SK-N-SH (cell line): ENCODE measurements at regions not wholly inside any gene's neighbourhood (a gene's known extent, or its start where the extent isn't known, plus 50 kb on each side); places are given as distances from the start of the nearest gene placed in this dataset.
A peak's percentile ranks its signal among the peaks of the same experiment; 100 is the strongest.

Experiments used
- CTCF ChIA-PET: fragments of 300-600, 350-600 bp; formaldehyde crosslinking; extraction: SDS; loops from one replicate; lab custom pipeline; 2021; lab: Yijun Ruan, JAX
- POLR2A ChIA-PET: fragments of 350-600 bp; sonication (Branson Sonifier 250); formaldehyde crosslinking; extraction: SDS; loops from one replicate; lab custom pipeline; 2020; ENCODE audit warnings: antibody characterized with exemption, inconsistent platforms; lab: Yijun Ruan, JAX
- DNase-seq: peaks from one replicate; pipeline ENCODE4 v3.0.0; 2012
- H2AFZ ChIP-seq: fragments of 200-600 bp; sonication (generic); 2 replicates; pipeline ENCODE4 v1.8.1; 2016; ENCODE audit warnings: antibody characterized with exemption, mild to moderate bottlenecking, low read depth
- H3F3A ChIP-seq: fragments of 200-600 bp; sonication (generic); replicated peaks from 2 replicates; pipeline ENCODE3; 2016; ENCODE audit warnings: antibody characterized with exemption, mild to moderate bottlenecking; ENCODE audit not compliant: insufficient read depth
- H3K27ac ChIP-seq, 2 experiments: fragments of 200-500 bp in 1 of 2; fragments of 200-600 bp in 1 of 2; sonication (Bioruptor generic) in 1 of 2; sonication (generic), shearing (Covaris generic) in 1 of 2; 2 replicates each; pipeline versions ENCODE4 v1.5.1 to v1.6.1; 2014 to 2016; ENCODE audit warnings: low read depth in 2 of 2, inconsistent platforms in 1 of 2, low read length in 1 of 2, mild to moderate bottlenecking in 1 of 2, mixed read lengths in 1 of 2
- H3K27me3 ChIP-seq: fragments of 200-600 bp; sonication (generic), shearing (Covaris generic); 2 replicates; pipeline ENCODE4 v1.6.1; 2016; ENCODE audit warnings: mixed run types; ENCODE audit not compliant: insufficient read depth
- H3K36me3 ChIP-seq, 2 experiments: fragments of 200-500 bp in 1 of 2; fragments of 200-600 bp in 1 of 2; sonication (Bioruptor generic) in 1 of 2; sonication (generic) in 1 of 2; replicated peaks in 1 of 2; 2 replicates each; pipeline versions ENCODE3 to v1.5.1; 2014 to 2016; ENCODE audit warnings: low read length in 1 of 2, mild to moderate bottlenecking in 1 of 2; ENCODE audit not compliant: insufficient read depth in 2 of 2, control insufficient read depth in 1 of 2
- H3K4me1 ChIP-seq, 2 experiments: fragments of 200-500 bp in 1 of 2; fragments of 200-600 bp in 1 of 2; sonication (Bioruptor generic) in 1 of 2; sonication (generic), shearing (Covaris generic) in 1 of 2; 2 replicates each; pipeline versions ENCODE4 v1.5.1 to v1.6.1; 2014 to 2016; ENCODE audit warnings: low read depth in 1 of 2, low read length in 1 of 2, mixed run types in 1 of 2; ENCODE audit not compliant: insufficient read depth in 2 of 2, control insufficient read depth in 1 of 2
- H3K4me2 ChIP-seq: fragments of 200-600 bp; sonication (generic), shearing (Covaris generic); 2 replicates; pipeline ENCODE4 v1.6.1; 2017; ENCODE audit warnings: mixed run types
- H3K4me3 ChIP-seq, 2 experiments: fragments of 200-500 bp in 1 of 2; fragments of 200-600 bp in 1 of 2; sonication (Bioruptor generic) in 1 of 2; sonication (generic), shearing (Covaris generic) in 1 of 2; 2 replicates each; pipeline versions ENCODE4 v1.5.1 to v1.8.1; 2014 to 2016; ENCODE audit warnings: low read depth in 2 of 2, inconsistent platforms in 1 of 2, low read length in 1 of 2, mild to moderate bottlenecking in 1 of 2, mixed read lengths in 1 of 2, moderate library complexity in 1 of 2
- H3K79me2 ChIP-seq: fragments of 200-600 bp; sonication (generic); 2 replicates; pipeline ENCODE4 v1.8.1; 2017; ENCODE audit warnings: mild to moderate bottlenecking; ENCODE audit not compliant: insufficient read depth
- H3K9ac ChIP-seq: fragments of 200-600 bp; sonication (generic); 2 replicates; pipeline ENCODE4 v1.6.1; 2017; ENCODE audit warnings: mixed run types
- H3K9me2 ChIP-seq: fragments of 200-600 bp; sonication (generic); 2 replicates; pipeline ENCODE4 v1.6.1; 2017; ENCODE audit warnings: mixed run types
- H3K9me3 ChIP-seq: fragments of 200-600 bp; sonication (generic); 2 replicates; pipeline ENCODE4 v1.6.1; 2017; ENCODE audit warnings: mixed run types, mild to moderate bottlenecking, moderate library complexity
- H4K20me1 ChIP-seq: fragments of 200-600 bp; sonication (generic); 2 replicates; pipeline ENCODE4 v1.6.1; 2017; ENCODE audit warnings: mild to moderate bottlenecking, mixed run types; ENCODE audit not compliant: insufficient read depth
- CTCF ChIP-seq: fragments of 200-600 bp; sonication (generic); IDR thresholded peaks from 2 replicates; pipeline ENCODE4 v1.6.1; 2017; ENCODE audit warnings: antibody characterized with exemption, mild to moderate bottlenecking, moderate library complexity
- EP300 ChIP-seq, 2 experiments: IDR thresholded peaks; 2 replicates each; pipeline versions ENCODE4 v1.4.0 to v1.6.1; 2012; ENCODE audit warnings: borderline replicate concordance in 1 of 2, low read depth in 1 of 2, low read length in 1 of 2
- EZH2phosphoT487 ChIP-seq: fragments of 200-600 bp; sonication (generic); IDR thresholded peaks from 2 replicates; pipeline ENCODE4 v1.6.1; 2017; ENCODE audit warnings: low read depth, mixed run types, mild to moderate bottlenecking, antibody characterized with exemption, moderate library complexity, borderline replicate concordance
- FOXJ3 ChIP-seq: sonication (generic); formaldehyde crosslinking; IDR thresholded peaks from 2 replicates; pipeline ENCODE4 v1.5.1; 2020; ENCODE audit warnings: mild to moderate bottlenecking, missing genetic modification reagents
- FOXM1 ChIP-seq: IDR thresholded peaks from 2 replicates; pipeline ENCODE4 v1.4.0; 2012; ENCODE audit warnings: low read depth, mild to moderate bottlenecking
- GATA2 ChIP-seq: sonication (generic); formaldehyde crosslinking; IDR thresholded peaks from 2 replicates; pipeline ENCODE4 v1.5.0; 2020; ENCODE audit warnings: mild to moderate bottlenecking, missing genetic modification reagents
- JUND ChIP-seq: IDR thresholded peaks from 2 replicates; pipeline ENCODE4 v1.4.0; 2012
- MEF2A ChIP-seq: IDR thresholded peaks from 2 replicates; pipeline ENCODE4 v1.4.0; 2012; ENCODE audit warnings: low read depth, borderline replicate concordance
- NFIC ChIP-seq: IDR thresholded peaks from 2 replicates; pipeline ENCODE4 v1.4.0; 2012; ENCODE audit warnings: borderline replicate concordance
- NRF1 ChIP-seq: IDR thresholded peaks from 2 replicates; pipeline ENCODE4 v1.6.1; 2012; ENCODE audit warnings: low read depth, mild to moderate bottlenecking, low read length
- RXRA ChIP-seq: IDR thresholded peaks from 2 replicates; pipeline ENCODE4 v1.4.0; 2012; ENCODE audit warnings: low read depth, mild to moderate bottlenecking, borderline replicate concordance
- TEAD4 ChIP-seq: IDR thresholded peaks from 2 replicates; pipeline ENCODE4 v1.4.0; 2012; ENCODE audit warnings: mild to moderate bottlenecking, borderline replicate concordance; ENCODE audit not compliant: insufficient read depth
- WGBS: methylation state at CpG from one replicate; pipeline ENCODE4 v1.1.6; 2017; ENCODE audit warnings: low lambda C conversion rate; 5-methylcytosine and 5-hydroxymethylcytosine counted together
- TF ChIP-seq, protein P1 (sequence below): IDR thresholded peaks from 2 replicates; pipeline ENCODE4 v1.4.0; 2012; ENCODE audit warnings: low read depth, borderline replicate concordance

DNA sequence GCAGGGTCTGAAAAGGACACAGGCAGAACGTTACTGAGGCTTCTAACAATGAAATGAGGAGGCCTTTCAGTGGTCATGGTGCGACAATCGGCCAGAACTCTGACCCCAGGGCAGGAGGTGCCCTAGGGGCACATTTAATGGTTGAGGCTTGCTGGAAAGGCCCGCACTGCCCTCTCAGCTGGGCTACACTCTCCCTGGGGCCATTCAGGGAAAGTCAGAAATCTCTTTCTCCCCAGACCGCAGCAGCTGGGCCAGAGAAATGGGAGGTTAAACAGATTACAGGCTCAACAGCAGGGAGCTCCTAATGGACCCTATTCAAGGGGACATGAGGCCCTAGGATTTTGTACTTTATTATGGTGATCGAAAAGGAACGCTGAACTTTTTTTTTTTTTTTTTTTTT is 85.6 kb upstream of the FGFR2 start:
- Histone ChIP-seq H3K79me2 (no peaks in the 10 kb centered on the region), H3K4me1 (peaks cover 0 to 16% of the 10 kb centered on the region in 2 experiments; a peak in 2 of 4 replicates), H3K4me3 (no peak overlapping the region), H3K9me2 (no peaks in the 10 kb centered on the region), H3K36me3 (no peaks in the 10 kb centered on the region), H3K27me3 (no peaks in the 10 kb centered on the region), H2AFZ (no peak overlapping the region), H3K9ac (no peak overlapping the region), H3K4me2 (no peak overlapping the region), H3K27ac (peak overlapping the region in 1 of 2 experiments; percentile 68; a peak in 3 of 4 replicates), H3F3A (no peaks in the 10 kb centered on the region), H3K9me3 (no peaks in the 10 kb centered on the region)
- POLR2A ChIA-PET, result interaction anchor here (2.0 kb wide), 1 partner anchor 15 kb away, joined by 5 read pairs; no protein-coding TSS in a partner anchor
- CTCF ChIA-PET, result interaction anchor here (0.8 to 2.3 kb wide), 3 partner anchors 12 to 75 kb away, joined by 3 to 10 read pairs (median 8); no protein-coding TSS in a partner anchor
- DNase-seq, result peak; percentile 68
- WGBS, result 37% methylated on average over 7 of the region's 7 CpGs
- TF ChIP-seq RXRA, result no peak
- TF ChIP-seq NRF1, result no peak
- TF ChIP-seq MEF2A, result no peak
- no peak for TF ChIP-seq JUND
- TF ChIP-seq EP300 (IDR thresholded peaks at IDR 0.05; ENCODE audit: borderline replicate concordance in 1 of 2, low read depth in 1 of 2, low read length in 1 of 2), result 0 out of 4 replicates have a peak, but pooled peaks of 1 of the 2 experiments have one; percentile 18
- no peak for TF ChIP-seq EZH2phosphoT487
- TF ChIP-seq FOXJ3, result no peak
- TF ChIP-seq TEAD4, result no peak
- TF ChIP-seq GATA2 (CRISPR knock-in tag), result no peak
- TF ChIP-seq, all 33 proteins: peak for 1
- H4K20me1 ChIP-seq, result no peaks in the 10 kb centered on the region

DNA sequence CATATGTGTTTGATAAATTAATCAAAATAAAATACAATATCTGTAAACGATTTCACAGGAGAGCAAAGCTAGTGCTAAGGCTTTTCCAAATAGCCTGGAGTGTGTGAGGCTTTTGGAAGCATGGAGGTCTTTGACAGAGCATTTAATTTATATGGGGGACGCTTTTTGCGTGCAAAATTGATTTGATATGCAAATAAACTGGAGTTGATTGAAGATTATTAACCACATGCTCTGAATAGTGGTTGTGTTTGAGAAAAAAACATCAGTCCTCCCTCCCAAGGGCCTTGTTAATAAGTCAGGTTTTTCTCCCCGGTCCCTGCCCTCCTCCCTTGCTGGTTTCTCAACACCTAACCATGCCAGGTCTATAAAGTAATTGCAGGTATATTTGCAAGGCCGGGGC is 85.1 kb upstream of the FGFR2 start:
- POLR2A ChIA-PET, result interaction anchor here (2.0 kb wide), 1 partner anchor 15 kb away, joined by 5 read pairs; no protein-coding TSS in a partner anchor
- Histone ChIP-seq H3K4me2 (no peak overlapping the region), H3K27me3 (no peaks in the 10 kb centered on the region), H4K20me1 (no peaks in the 10 kb centered on the region), H3K9me2 (no peaks in the 10 kb centered on the region), H3K4me1 (peaks cover 0 to 16% of the 10 kb centered on the region in 2 experiments; a peak in 2 of 4 replicates), H3F3A (no peaks in the 10 kb centered on the region), H2AFZ (no peak overlapping the region), H3K9ac (no peak overlapping the region), H3K9me3 (no peaks in the 10 kb centered on the region), H3K36me3 (no peaks in the 10 kb centered on the region), H3K27ac (peak overlapping the region in 1 of 2 experiments; percentile 68; a peak in 2 of 4 replicates), H3K4me3 (no peak overlapping the region), H3K79me2 (no peaks in the 10 kb centered on the region)
- TF ChIP-seq FOXM1 (no peak), NFIC (no peak), CTCF (no peak), JUND (no peak)
- TF ChIP-seq, protein P1, sequence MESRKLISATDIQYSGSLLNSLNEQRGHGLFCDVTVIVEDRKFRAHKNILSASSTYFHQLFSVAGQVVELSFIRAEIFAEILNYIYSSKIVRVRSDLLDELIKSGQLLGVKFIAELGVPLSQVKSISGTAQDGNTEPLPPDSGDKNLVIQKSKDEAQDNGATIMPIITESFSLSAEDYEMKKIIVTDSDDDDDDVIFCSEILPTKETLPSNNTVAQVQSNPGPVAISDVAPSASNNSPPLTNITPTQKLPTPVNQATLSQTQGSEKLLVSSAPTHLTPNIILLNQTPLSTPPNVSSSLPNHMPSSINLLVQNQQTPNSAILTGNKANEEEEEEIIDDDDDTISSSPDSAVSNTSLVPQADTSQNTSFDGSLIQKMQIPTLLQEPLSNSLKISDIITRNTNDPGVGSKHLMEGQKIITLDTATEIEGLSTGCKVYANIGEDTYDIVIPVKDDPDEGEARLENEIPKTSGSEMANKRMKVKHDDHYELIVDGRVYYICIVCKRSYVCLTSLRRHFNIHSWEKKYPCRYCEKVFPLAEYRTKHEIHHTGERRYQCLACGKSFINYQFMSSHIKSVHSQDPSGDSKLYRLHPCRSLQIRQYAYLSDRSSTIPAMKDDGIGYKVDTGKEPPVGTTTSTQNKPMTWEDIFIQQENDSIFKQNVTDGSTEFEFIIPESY, result no peak
- CTCF ChIA-PET, result interaction anchor here (0.8 to 2.3 kb wide), 4 partner anchors 9 to 74 kb away, joined by 3 to 10 read pairs (median 8); no protein-coding TSS in a partner anchor
- 48% methylated on average over 5 of the region's 5 CpGs for WGBS
- no peak for DNase-seq
